WTC11 (cell line): ENCODE measurements at regions not wholly inside any gene's neighbourhood (a gene's known extent, or its start where the extent isn't known, plus 50 kb on each side); places are given as distances from the start of the nearest gene placed in this dataset.

ENCODE experiments used
- ATF2 ChIP-seq: sonication (generic); formaldehyde crosslinking; IDR thresholded peaks from 2 replicates; pipeline ENCODE4 v1.8.1; 2022; ENCODE audit warnings: low read depth, missing genetic modification reagents, borderline replicate concordance
- CREM ChIP-seq: sonication (generic); formaldehyde crosslinking; IDR thresholded peaks from 2 replicates; pipeline ENCODE4 v1.8.1; 2022; ENCODE audit warnings: mild to moderate bottlenecking, missing genetic modification reagents, moderate library complexity
- CTCF ChIP-seq: fragments of 200-600 bp; IDR thresholded peaks from 2 replicates; pipeline ENCODE4 v1.8.0; 2022; ENCODE audit warnings: antibody characterized with exemption
- ELF4 ChIP-seq: sonication (generic); formaldehyde crosslinking; IDR thresholded peaks from 2 replicates; pipeline ENCODE4 v1.8.1; 2022; ENCODE audit warnings: low read depth, mild to moderate bottlenecking, moderate library complexity, missing genetic modification reagents
- GABPB1 ChIP-seq: sonication (generic); formaldehyde crosslinking; IDR thresholded peaks from 2 replicates; pipeline ENCODE4 v1.8.1; 2023; ENCODE audit warnings: mild to moderate bottlenecking, missing genetic modification reagents
- JUN ChIP-seq: sonication (generic); formaldehyde crosslinking; IDR thresholded peaks from 2 replicates; pipeline ENCODE4 v1.8.0; 2023; ENCODE audit warnings: mild to moderate bottlenecking, missing genetic modification reagents
- NFE2L1 ChIP-seq: sonication (generic); formaldehyde crosslinking; IDR thresholded peaks from 2 replicates; pipeline ENCODE4 v1.8.1; 2023; ENCODE audit warnings: missing genetic modification reagents
- ZMAT4 ChIP-seq: fragments of 250-450 bp; sonication (Bioruptor Pico); IDR thresholded peaks from 2 replicates; pipeline ENCODE4 v1.9.0; 2021; ENCODE audit warnings: mild to moderate bottlenecking
- ZNF121 ChIP-seq: sonication (generic); formaldehyde crosslinking; IDR thresholded peaks from 2 replicates; pipeline ENCODE4 v1.8.0; 2023; ENCODE audit warnings: missing genetic modification reagents
- ZNF138 ChIP-seq: sonication (generic); formaldehyde crosslinking; conservative IDR thresholded peaks from 2 replicates; pipeline ENCODE4 v1.8.1; 2022; ENCODE audit warnings: mild to moderate bottlenecking, moderate library complexity, missing genetic modification reagents

GRCh38 chr18:28854964-28855363, 678.0 kb upstream of the CDH2 start:
- no peak for TF ChIP-seq JUN (CRISPR knock-in tag)
- TF ChIP-seq ZNF138 (CRISPR knock-in tag) = no peak
- TF ChIP-seq CTCF = no peak
- no peak for TF ChIP-seq NFE2L1
- TF ChIP-seq ZNF121 (CRISPR knock-in tag) = no peak
- no peak for TF ChIP-seq ATF2 (CRISPR knock-in tag)
- TF ChIP-seq CREM (CRISPR knock-in tag) = no peak
- no peak for TF ChIP-seq GABPB1 (CRISPR knock-in tag)
- no peak for TF ChIP-seq ZMAT4 (CRISPR knock-in tag)
- TF ChIP-seq ELF4 (CRISPR knock-in tag) = no peak
